Tibial nerve (tissue), 4 donors: ENCODE measurements at regions not wholly inside any gene's neighbourhood (a gene's known extent, or its start where the extent isn't known, plus 50 kb on each side); places are given as distances from the start of the nearest gene placed in this dataset.

Experiments
- CTCF ChIP-seq, 5 experiments: fragments of 200-600 bp in 3 of 5; fragments of 450-650 bp in 2 of 5; sonication (generic) in 3 of 5; IDR thresholded peaks; one replicate each; pipeline ENCODE4 v1.5.1; 2016 to 2019; ENCODE audit warnings: antibody characterized with exemption in 5 of 5, mild to moderate bottlenecking in 3 of 5, moderate library complexity in 2 of 5
- EP300 ChIP-seq, 2 donors: sonication (generic); formaldehyde crosslinking; IDR thresholded peaks; one replicate each; pipeline ENCODE4 v1.6.1; 2017; ENCODE audit warnings: antibody characterized with exemption in 2 of 2, mild to moderate bottlenecking in 1 of 2
- POLR2A ChIP-seq, 2 donors: fragments of 450-650 bp; IDR thresholded peaks; one replicate each; pipeline ENCODE4 v1.6.1; 2017; ENCODE audit warnings: antibody characterized with exemption in 2 of 2, mild to moderate bottlenecking in 2 of 2, moderate library complexity in 2 of 2

GRCh38 chr5:74942622-74943286 lies 76.6 kb upstream of the FAM169A start:
- TF ChIP-seq CTCF (IDR thresholded peaks at IDR 0.05) = no peak
- no peak for TF ChIP-seq EP300 (IDR thresholded peaks at IDR 0.05)
- no peak for TF ChIP-seq POLR2A (IDR thresholded peaks at IDR 0.05)
